GM19455 (cell line): ENCODE measurements at regions not wholly inside any gene's neighbourhood (a gene's known extent, or its start where the extent isn't known, plus 50 kb on each side); places are given as distances from the start of the nearest gene placed in this dataset.
"Not testable (repeated sequence)": the region's sequence is repeated elsewhere in the genome, so short reads cannot be mapped to it uniquely, and the experiment has no call there.

Experiments
- ATAC-seq: cut with Tn5 transposase; IDR thresholded peaks from one replicate; pipeline ENCODE4 v1.9.1; 2021; ENCODE audit not compliant: unreplicated experiment

DNA sequence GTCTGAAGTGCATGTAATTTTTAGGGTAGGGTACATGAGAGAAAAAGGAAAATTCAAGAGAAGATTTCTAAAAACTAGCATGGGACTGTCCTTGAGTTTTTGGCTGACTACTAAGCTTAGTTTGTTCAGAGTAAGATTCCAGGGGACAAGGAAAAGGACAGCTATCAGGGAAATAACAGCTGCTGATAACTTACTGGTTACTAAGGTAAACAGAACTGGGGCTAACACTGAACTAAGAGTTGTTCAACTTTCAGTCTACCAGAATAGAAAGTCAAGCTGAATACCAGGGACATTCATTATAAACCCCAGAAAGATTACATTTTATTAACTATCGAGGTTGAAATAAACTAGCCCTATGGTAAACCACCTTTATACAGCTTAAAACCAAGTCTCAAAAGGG lies 261.8 kb upstream of the CYRIA start:
- no peak for ATAC-seq

DNA sequence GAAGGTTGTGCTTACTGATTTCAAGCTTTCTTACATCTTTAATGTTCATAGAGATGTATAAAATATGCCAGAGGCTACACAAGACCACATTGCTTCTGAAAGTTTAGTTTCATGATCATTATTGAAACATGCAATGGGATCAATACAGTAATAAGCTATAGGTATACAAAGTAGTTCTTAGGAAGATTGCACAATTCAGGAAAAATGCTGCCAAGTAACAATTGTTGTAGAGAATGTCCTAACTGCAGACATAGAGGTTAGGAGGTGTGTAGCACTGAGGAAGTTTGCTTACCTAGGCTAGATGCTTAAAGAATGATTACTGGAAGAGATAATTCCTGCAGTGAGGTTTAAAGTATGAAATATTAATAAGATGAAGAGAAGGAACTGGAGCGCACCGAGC lies 259.5 kb upstream of the CYRIA start:
- ATAC-seq, result no peak

GRCh38 chr2:16915341-16915755 lies 249.7 kb upstream of the CYRIA start:
- ATAC-seq, result not testable (repeated sequence)

- no peak for ATAC-seq
Observed at GRCh38 chr2:16911746-16912145, 246.1 kb upstream of the CYRIA start.

- no peak for ATAC-seq
Observed at GRCh38 chr2:16908656-16909055, 243.0 kb upstream of the CYRIA start.

- no peak for ATAC-seq
Observed at GRCh38 chr2:16907645-16908282, 242.1 kb upstream of the CYRIA start.

- ATAC-seq, result not testable (repeated sequence)
Observed at GRCh38 chr2:16905325-16905724, 239.7 kb upstream of the CYRIA start.

DNA sequence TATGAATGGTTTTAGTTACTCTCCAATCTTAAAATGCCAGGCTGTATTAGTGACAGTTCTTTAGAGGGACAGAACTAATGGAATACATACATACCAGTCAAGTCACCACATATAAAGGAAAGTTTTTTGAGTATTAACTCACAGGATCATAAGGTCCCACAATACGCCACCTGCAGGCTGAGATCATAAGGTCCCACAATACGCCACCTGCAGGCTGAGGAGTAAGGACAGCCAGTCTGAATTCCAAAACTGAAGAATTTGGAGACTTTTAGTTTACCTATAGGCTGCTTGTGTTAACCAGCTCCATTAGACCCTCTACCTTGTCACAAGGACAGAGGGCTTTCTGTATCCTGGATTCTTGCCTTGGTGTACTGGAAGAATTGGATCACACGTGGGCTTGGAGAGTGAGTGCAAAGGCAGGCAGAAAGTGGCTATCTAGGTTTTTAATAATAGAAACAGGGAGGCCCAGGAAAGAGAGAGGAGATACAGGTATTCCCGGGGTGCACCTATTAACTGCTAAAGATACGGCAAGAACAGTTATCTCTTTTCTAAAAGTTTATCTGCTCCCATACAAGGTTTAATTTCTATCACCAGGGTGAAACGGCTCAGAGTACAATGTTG lies 234.9 kb upstream of the CYRIA start:
- peak; percentile 80 for ATAC-seq

DNA sequence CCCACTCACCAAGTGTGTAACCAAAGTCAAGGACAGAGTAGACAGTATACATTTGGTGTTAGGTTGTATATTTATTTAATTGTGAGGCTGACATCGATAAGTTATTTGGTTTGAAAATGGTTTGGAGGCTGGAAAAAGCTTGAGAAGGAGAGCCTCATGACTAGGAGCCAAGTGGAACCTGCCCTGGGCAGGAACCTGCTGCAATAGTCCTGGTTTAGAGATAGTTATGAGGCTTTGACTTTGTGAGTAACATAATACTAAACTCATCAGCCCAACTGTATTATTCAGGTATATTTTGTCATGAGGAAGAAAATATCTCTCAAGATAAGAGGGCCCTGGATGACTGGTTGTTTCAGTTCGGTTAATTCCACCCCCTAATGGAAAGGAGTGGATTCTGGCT lies 234.3 kb upstream of the CYRIA start:
- peak; percentile 30 for ATAC-seq

DNA sequence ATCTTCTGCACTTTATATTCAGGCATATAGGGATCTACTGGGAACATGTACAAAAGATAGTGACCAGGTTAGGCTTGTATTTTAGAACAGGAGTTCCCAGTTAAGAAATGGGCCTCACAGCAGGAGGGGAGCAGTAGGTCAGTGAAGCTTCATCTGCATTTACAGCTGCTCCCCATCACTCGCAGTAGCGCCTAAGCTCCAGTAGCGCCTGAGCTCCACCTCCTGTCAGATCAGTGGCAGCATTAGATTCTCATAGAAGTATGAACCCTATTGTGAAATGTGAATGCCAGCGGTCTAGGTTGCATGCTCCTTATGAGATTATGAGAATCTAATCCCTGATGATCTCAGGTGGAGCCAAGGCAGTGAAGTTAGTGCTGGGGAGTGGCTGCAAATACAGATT lies 224.4 kb upstream of the CYRIA start:
- no peak for ATAC-seq

DNA sequence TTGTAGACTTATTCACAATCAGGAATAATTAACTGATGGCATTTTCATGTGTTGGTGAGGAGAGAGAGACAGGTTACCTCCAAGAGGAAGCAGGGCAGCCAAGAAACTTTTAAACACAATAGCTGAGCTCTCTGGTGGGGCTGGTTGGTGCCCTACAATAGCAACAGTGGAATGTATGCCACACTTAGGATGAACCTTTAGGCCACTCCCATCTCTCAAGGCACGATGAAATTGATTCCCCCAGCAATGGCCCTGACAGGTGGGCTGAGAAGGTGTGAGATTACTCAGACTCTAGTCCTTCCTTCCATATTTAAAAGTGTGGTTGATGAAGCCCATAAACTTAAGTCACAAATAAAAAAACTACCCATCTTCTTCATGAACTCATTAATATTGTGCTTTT lies 219.4 kb upstream of the CYRIA start:
- no peak for ATAC-seq

GRCh38 chr2:16882706-16883105 lies 217.1 kb upstream of the CYRIA start:
- no peak for ATAC-seq

DNA sequence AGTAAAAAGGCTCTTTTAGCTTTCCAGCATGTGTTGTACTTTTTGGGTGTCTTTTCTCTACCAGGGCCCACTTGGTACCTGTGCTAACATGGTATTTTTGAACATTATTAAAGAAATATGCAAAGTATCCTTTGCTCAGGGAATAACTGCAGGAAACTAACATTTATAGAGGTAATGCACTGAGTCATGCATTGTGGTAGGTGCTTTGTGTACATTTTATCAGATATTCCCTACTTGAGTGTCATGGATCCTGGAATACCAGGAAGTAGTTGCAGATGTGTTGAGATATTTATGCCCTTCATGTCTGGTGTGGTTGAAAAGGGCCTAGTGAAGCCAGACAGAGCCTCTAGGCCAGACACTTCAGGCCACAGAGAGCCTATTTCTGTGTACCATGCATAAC lies 215.5 kb upstream of the CYRIA start:
- no peak for ATAC-seq

DNA sequence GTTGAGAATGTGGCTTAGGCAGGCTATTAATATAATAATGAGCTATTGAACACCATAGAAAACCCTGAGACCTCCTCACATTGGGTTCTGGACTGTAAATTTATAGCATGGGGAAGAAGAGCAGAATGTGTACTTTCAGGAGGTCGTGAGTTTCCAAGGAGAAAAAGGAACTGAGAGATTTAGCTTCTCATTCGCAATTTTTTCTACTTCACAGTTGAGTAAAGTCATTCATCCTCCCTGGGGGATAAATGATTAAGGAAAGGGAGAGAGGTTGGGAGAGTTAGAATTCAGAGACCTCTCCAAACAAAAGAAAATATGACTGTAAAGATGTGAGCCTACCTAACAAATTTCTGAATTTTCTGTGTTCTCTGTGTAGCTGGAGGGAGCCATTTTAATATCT lies 205.8 kb upstream of the CYRIA start:
- ATAC-seq, result no peak

DNA sequence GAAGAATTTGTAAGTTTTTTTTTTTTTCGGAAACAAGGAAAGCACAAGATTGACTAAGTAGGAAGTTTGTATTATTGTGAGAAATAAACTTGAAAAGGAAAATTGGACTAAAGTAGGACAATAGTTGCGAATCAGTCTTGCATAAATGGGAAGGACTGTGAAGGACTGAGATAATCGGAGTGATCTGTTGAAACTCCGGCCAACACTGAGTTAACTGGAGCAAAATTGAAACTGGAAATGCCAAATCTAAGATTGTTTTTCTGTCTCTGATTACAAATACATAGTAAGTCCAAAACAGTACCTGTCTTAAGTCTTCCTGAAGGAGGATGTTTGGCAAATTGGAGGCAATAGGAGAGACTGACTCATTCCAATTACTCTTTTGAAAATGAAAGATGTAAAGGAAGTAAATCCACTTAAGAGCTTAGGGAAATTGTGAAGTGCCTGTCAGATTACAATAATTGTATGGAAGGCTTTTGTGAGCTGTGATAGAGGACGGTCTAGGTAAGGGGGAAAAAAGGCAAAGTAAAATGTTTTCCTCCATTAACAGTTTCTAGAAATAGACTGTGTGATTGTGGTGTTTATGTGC lies 204.9 kb upstream of the CYRIA start:
- no peak for ATAC-seq

DNA sequence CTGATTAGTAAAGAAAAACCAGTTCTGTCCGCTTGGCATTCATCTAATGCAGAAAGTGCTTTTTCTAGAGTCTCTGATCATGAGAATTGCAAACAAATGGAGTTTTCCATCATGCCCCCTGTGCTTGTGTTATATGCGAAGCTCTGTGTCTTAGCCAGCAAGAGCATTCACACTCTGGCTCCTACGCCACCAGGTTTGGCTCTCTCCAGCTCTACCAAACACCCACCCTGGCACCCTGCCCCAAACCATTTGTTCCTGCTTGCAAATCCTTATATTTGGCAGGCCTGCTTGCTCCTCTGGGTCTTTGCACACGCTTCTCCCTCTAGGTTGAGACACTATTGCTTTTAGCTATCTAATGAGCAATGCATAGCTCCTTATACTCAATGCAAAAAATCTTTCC lies 204.1 kb upstream of the CYRIA start:
- no peak for ATAC-seq

GRCh38 chr2:16862471-16862870 lies 196.8 kb upstream of the CYRIA start:
- no peak for ATAC-seq

DNA sequence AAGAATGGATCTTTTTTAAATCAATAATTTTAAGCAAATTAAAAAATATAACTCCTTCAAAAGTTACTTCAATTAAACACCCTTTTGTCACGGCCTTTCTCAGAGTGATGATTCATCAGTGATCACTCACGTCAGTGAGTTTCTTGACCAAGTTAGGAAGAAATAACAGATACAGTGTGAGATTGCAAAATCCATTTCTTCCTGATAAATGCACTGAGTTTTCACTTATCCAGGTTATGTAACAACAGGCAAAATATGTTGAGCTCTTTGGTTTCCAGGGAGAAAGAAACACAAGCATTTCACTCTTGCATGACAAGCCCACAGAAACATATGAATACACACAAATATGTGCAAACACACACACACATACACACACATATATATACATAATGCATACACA lies 195.9 kb upstream of the CYRIA start:
- ATAC-seq, result no peak

- no peak for ATAC-seq
Observed at GRCh38 chr2:16861111-16861510, 195.5 kb upstream of the CYRIA start.

DNA sequence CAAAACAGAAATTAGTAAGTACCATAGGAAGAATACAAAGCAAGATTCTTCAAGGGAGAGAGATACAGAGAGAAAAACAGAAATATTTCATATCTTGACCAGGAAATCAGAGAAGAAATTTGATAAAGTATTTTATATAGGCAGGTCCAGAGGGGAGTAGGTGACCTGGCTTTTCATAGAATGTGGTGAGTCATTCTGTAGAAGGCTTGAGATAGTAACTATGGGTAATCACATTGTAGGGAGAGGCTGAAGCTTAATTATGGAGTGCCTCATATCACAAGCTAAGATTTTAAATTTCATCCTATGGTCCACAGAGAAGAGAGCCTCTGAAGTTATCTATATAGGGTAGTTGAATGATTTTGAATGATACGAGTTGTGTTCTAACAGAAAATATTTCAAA lies 195.0 kb upstream of the CYRIA start:
- ATAC-seq, result no peak

GRCh38 chr2:16855183-16855582 lies 189.5 kb upstream of the CYRIA start:
- no peak for ATAC-seq

GRCh38 chr2:16853088-16853487 lies 187.5 kb upstream of the CYRIA start:
- no peak for ATAC-seq

GRCh38 chr2:16852651-16853050 lies 187.0 kb upstream of the CYRIA start:
- ATAC-seq, result no peak
